GM19463 (cell line): ENCODE measurements at regions not wholly inside any gene's neighbourhood (a gene's known extent, or its start where the extent isn't known, plus 50 kb on each side); places are given as distances from the start of the nearest gene placed in this dataset.
"Not testable (repeated sequence)": the region's sequence is repeated elsewhere in the genome, so short reads cannot be mapped to it uniquely, and the experiment has no call there.

Experiments used
- ATAC-seq: cut with Tn5 transposase; IDR thresholded peaks from one replicate; pipeline ENCODE4 v1.9.1; 2021; ENCODE audit warnings: mild to moderate bottlenecking, moderate library complexity; ENCODE audit not compliant: unreplicated experiment

- no peak for ATAC-seq
Measured at GRCh38 chr9:24897826-24898225, 352.1 kb upstream of the IZUMO3 start.

GRCh38 chr9:24881361-24881760 is 335.7 kb upstream of the IZUMO3 start:
- ATAC-seq, result no peak

- no peak for ATAC-seq
Measured at GRCh38 chr9:24879591-24879990, 333.9 kb upstream of the IZUMO3 start.

- ATAC-seq, result not testable (repeated sequence)
Measured at GRCh38 chr9:24856601-24857000, 310.9 kb upstream of the IZUMO3 start.

GRCh38 chr9:24846248-24846912 is 300.7 kb upstream of the IZUMO3 start:
- peak; percentile 61 for ATAC-seq

- ATAC-seq, result no peak
Measured at GRCh38 chr9:24844217-24844616, 298.5 kb upstream of the IZUMO3 start.

- ATAC-seq, result no peak
Measured at GRCh38 chr9:24841993-24842392, 296.3 kb upstream of the IZUMO3 start.

GRCh38 chr9:24832307-24832706 is 286.6 kb upstream of the IZUMO3 start:
- ATAC-seq, result no peak

GRCh38 chr9:24828687-24829086 is 283.0 kb upstream of the IZUMO3 start:
- no peak for ATAC-seq

- ATAC-seq, result no peak
Measured at GRCh38 chr9:24824607-24825006, 278.9 kb upstream of the IZUMO3 start.

- no peak for ATAC-seq
Measured at GRCh38 chr9:24820196-24820595, 274.5 kb upstream of the IZUMO3 start.

GRCh38 chr9:24817756-24818155 is 272.1 kb upstream of the IZUMO3 start:
- no peak for ATAC-seq

GRCh38 chr9:24816006-24816405 is 270.3 kb upstream of the IZUMO3 start:
- no peak for ATAC-seq

GRCh38 chr9:24801344-24801743 is 255.6 kb upstream of the IZUMO3 start:
- ATAC-seq, result no peak

- no peak for ATAC-seq
Measured at GRCh38 chr9:24793787-24794186, 248.1 kb upstream of the IZUMO3 start.

GRCh38 chr9:24776226-24776625 is 230.5 kb upstream of the IZUMO3 start:
- no peak for ATAC-seq

- not testable (repeated sequence) for ATAC-seq
Measured at GRCh38 chr9:24774199-24774598, 228.5 kb upstream of the IZUMO3 start.

GRCh38 chr9:24766081-24766480 is 220.4 kb upstream of the IZUMO3 start:
- no peak for ATAC-seq

GRCh38 chr9:24765025-24765756 is 219.5 kb upstream of the IZUMO3 start:
- ATAC-seq, result no peak

- no peak for ATAC-seq
Measured at GRCh38 chr9:24738421-24738961, 192.8 kb upstream of the IZUMO3 start.

- ATAC-seq, result no peak
Measured at GRCh38 chr9:24731754-24732153, 186.1 kb upstream of the IZUMO3 start.

GRCh38 chr9:24721621-24722020 is 175.9 kb upstream of the IZUMO3 start:
- ATAC-seq, result no peak
